ENCODE measurements at regions not wholly inside any gene's neighbourhood (a gene's known extent, or its start where the extent isn't known, plus 50 kb on each side); places are given as distances from the start of the nearest gene placed in this dataset.

DNA sequence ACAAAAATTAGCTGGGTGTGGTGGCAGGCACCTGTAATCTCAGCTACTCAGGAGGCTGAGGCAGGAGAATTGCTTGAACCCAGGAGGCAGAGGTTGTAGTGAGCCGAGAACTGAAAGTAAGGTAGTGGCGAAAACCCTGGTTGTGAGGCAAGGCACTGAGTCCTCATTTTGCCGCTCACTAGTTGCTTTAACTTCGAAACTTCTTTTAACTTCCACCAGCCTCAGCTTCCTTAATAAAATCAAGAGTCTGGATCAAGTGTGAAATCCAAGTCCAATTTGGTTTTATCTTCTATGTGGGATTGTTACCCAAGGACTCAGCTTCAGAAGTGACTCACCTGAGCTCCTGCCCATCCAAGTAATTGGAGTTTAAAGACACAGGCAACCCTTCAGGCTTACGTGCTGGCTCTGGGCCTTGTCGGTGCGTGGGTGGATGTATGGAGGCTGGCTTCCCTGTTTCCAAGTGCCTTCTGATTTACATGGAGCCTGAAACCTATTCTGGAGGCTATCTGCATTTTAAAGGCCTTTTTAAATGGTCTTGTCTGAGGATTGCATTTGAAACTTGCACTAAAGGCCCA, 374.2 kb upstream of the ID2 start:
- no peak overlapping the region for H3K4me3 ChIP-seq
- TF ChIP-seq PHF8 (IDR thresholded peaks at IDR 0.05; ENCODE audit: borderline replicate concordance, low read depth) (no peak), RNF2 (IDR thresholded peaks at IDR 0.05; ENCODE audit: borderline replicate concordance, low read depth) (no peak), EHF (CRISPR knock-in tag; IDR thresholded peaks at IDR 0.05) (no peak), POLR2AphosphoS2 (conservative IDR thresholded peaks at IDR 0.05; ENCODE audit: low read length) (no peak), RCOR1 (IDR thresholded peaks at IDR 0.05; ENCODE audit: low read depth, low read length) (no peak), NFE2L2 (conservative IDR thresholded peaks at IDR 0.05; ENCODE audit: low read length) (no peak), JUNB (IDR thresholded peaks at IDR 0.05) (no peak), RAD21 (conservative IDR thresholded peaks at IDR 0.05 in 1 of 2, IDR thresholded peaks at IDR 0.05 in 1 of 2) (no peak)
- TF ChIP-seq, protein P1, sequence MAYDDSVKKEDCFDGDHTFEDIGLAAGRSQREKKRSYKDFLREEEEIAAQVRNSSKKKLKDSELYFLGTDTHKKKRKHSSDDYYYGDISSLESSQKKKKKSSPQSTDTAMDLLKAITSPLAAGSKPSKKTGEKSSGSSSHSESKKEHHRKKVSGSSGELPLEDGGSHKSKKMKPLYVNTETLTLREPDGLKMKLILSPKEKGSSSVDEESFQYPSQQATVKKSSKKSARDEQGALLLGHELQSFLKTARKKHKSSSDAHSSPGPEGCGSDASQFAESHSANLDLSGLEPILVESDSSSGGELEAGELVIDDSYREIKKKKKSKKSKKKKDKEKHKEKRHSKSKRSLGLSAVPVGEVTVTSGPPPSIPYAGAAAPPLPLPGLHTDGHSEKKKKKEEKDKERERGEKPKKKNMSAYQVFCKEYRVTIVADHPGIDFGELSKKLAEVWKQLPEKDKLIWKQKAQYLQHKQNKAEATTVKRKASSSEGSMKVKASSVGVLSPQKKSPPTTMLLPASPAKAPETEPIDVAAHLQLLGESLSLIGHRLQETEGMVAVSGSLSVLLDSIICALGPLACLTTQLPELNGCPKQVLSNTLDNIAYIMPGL (CRISPR knock-in tag; IDR thresholded peaks at IDR 0.05; ENCODE audit: borderline replicate concordance) = no peak
- TF ChIP-seq, protein P2, sequence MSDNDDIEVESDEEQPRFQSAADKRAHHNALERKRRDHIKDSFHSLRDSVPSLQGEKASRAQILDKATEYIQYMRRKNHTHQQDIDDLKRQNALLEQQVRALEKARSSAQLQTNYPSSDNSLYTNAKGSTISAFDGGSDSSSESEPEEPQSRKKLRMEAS (IDR thresholded peaks at IDR 0.05) = no peak
- TF ChIP-seq, protein P3, sequence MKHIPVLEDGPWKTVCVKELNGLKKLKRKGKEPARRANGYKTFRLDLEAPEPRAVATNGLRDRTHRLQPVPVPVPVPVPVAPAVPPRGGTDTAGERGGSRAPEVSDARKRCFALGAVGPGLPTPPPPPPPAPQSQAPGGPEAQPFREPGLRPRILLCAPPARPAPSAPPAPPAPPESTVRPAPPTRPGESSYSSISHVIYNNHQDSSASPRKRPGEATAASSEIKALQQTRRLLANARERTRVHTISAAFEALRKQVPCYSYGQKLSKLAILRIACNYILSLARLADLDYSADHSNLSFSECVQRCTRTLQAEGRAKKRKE (CRISPR knock-in tag; IDR thresholded peaks at IDR 0.05; ENCODE audit: low read depth) = no peak
- DNase-seq (ENCODE audit: low read depth in 1 of 2, low spot score in 1 of 2) (no peak), FAIRE-seq (no peak), ATAC-seq (no peak)
- peak overlapping the region; percentile 65 for H3K4me2 ChIP-seq
- peaks cover 34% of the 10 kb centered on the region for H3K4me1 ChIP-seq
- H3K27ac ChIP-seq = peak overlapping the region; percentile 51 to 66
- POLR2A ChIA-PET = interaction anchor here (0.6 to 0.7 kb wide), 2 partner anchors 374 to 695 kb away, joined by 3 read pairs; partner anchors contain the start of gene ID2
- WGBS (ENCODE audit: missing lambda C conversion rate) = 85% methylated on average over 7 of the region's 7 CpGs
- H3K9me3 ChIP-seq = no peaks in the 10 kb centered on the region
- CTCF ChIA-PET = no interaction called here

DNA sequence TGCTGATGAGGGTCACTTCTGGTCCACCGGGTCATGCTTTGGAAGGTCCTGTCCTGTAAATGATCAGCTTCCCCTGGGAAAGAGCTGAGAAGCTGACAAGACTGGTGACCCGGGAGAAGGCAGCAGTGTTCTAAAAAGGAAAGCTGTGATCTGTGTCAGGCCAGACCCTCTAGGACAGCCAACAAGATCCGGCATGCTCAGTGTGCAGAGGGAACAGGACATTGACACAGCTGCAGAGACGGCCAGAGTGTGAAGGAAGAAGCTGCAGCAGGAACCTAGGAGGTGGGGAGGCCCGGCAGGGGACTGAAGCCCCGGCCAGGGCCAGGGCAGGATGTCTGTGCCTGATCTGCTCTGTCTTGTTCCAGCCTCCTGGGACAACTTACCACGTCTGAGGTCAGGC, 372.7 kb upstream of the ID2 start:
- WGBS (ENCODE audit: missing lambda C conversion rate) = 95% methylated on average over 7 of the region's 7 CpGs
- Histone ChIP-seq H3K4me2 (no peak overlapping the region), H3K9me3 (no peaks in the 10 kb centered on the region), H3K4me3 (no peak overlapping the region), H3K4me1 (peaks cover 42% of the 10 kb centered on the region), H3K27ac (peak overlapping the region; percentile 5 to 11; a peak in 1 of 6 replicates)
- CTCF ChIA-PET = interaction anchor here (0.5 kb wide), 1 partner anchor 26 kb away, joined by 3 read pairs; no protein-coding TSS in a partner anchor
- no peak for TF ChIP-seq MYC (IDR thresholded peaks at IDR 0.05; ENCODE audit: borderline replicate concordance, low read length)
- TF ChIP-seq GATA3 (IDR thresholded peaks at IDR 0.05; ENCODE audit: borderline replicate concordance) = no peak
- TF ChIP-seq, protein P4, sequence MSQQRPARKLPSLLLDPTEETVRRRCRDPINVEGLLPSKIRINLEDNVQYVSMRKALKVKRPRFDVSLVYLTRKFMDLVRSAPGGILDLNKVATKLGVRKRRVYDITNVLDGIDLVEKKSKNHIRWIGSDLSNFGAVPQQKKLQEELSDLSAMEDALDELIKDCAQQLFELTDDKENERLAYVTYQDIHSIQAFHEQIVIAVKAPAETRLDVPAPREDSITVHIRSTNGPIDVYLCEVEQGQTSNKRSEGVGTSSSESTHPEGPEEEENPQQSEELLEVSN (IDR thresholded peaks at IDR 0.05; ENCODE audit: borderline replicate concordance, low read depth) = no peak
- TF ChIP-seq EP300 (IDR thresholded peaks at IDR 0.05) = no peak
- TF ChIP-seq RFX5 (IDR thresholded peaks at IDR 0.05) = no peak
- no peak for TF ChIP-seq FOSL2 (IDR thresholded peaks at IDR 0.05)
- no peak for TF ChIP-seq FOSL2 (CRISPR knock-in tag; IDR thresholded peaks at IDR 0.05)
- POLR2A ChIA-PET = no interaction called here
- no peak for DNase-seq (ENCODE audit: low read depth in 1 of 2, low spot score in 1 of 2)
- no peak for FAIRE-seq
- ATAC-seq = no peak

DNA sequence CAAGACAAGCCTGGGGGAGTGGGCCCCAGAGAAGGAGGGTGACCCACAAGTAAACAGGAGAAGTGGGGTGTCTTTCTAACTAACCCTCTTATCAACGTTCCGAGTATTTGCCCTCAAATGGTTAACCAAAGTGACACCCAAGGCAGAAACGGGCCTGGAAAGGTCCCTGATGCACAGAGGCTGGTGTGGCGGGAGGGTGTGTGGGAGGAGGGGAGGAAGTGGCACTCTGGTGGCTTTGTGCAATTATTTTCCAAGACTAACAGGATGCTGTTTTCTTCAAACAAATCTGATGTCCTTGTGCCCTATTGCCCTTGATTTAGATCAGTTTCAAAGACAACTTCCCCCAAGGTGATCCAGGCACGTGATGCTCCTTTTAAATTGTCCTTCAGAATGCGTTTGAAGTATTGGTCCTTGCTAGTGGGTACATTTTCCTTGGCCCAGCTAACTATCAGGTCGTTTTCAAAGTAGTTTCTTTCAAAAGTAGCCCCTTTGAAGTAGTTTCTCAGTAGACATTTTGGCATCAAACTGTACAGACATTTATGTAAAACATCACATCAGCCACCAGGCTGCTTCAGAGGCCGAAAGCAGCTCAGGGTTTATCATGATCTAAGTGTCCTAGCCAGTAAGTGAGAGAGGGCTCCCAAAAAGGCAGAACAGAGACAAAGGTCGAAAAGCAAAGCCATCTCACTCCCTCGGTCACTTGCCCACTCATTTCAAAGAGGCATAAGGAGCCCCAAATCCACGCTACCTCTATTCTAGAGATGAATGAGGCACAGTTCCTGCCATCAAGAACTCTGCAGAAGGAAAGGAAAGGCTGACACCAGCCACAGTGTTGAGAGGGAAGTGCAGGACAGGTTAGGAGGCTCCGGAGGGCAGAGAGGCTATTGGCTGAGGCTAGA, 371.1 kb upstream of the ID2 start:
- WGBS (ENCODE audit: missing lambda C conversion rate) = 72% methylated on average over 12 of the region's 12 CpGs
- Histone ChIP-seq H3K4me1 (peaks cover 31% of the 10 kb centered on the region), H3K4me2 (no peak overlapping the region), H3K27ac (no peak overlapping the region), H3K9me3 (no peaks in the 10 kb centered on the region), H3K4me3 (no peak overlapping the region)
- no peak for DNase-seq (ENCODE audit: low read depth in 1 of 2, low spot score in 1 of 2)
- ChIA-PET CTCF (no interaction called here), POLR2A (no interaction called here)
- FAIRE-seq = no peak
- TF ChIP-seq POLR2A (IDR thresholded peaks at IDR 0.05; ENCODE audit: low read length) (no peak), RFX5 (IDR thresholded peaks at IDR 0.05) (no peak)
- ATAC-seq = no peak
